Mucosa of descending colon (tissue), 3 donors: ENCODE measurements at regions not wholly inside any gene's neighbourhood (a gene's known extent, or its start where the extent isn't known, plus 50 kb on each side); places are given as distances from the start of the nearest gene placed in this dataset.
"Not testable (repeated sequence)": the region's sequence is repeated elsewhere in the genome, so short reads cannot be mapped to it uniquely, and the experiment has no call there.

Experiments used
- ATAC-seq: fragments of 200-7000 bp; cut with Tn5 transposase; one replicate; pipeline ENCODE4 v1.9.1; 2020; ENCODE audit warnings: mild to moderate bottlenecking, moderate library complexity
- DNase-seq, 3 donors: peaks; one replicate each; pipeline ENCODE4 v3.0.0-alpha.2; 2020
- H3K36me3 ChIP-seq: fragments of 200-600 bp; one replicate; pipeline ENCODE4 v1.8.0; 2021; ENCODE audit warnings: low read depth, mild to moderate bottlenecking
- H3K4me1 ChIP-seq: fragments of 200-600 bp; one replicate; pipeline ENCODE4 v1.8.0; 2021; ENCODE audit warnings: low read depth, mild to moderate bottlenecking
- H3K4me3 ChIP-seq: fragments of 200-600 bp; one replicate; pipeline ENCODE4 v1.8.0; 2021; ENCODE audit warnings: mild to moderate bottlenecking
- H3K9me3 ChIP-seq: fragments of 200-600 bp; one replicate; pipeline ENCODE4 v1.8.0; 2021; ENCODE audit warnings: mild to moderate bottlenecking
- intact Hi-C, 2 donors: fragments of 100-400 bp; cut with DNase I in 1 of 2; cut with micrococcal nuclease in 1 of 2; formaldehyde crosslinking; loops; one replicate each; pipeline versions ENCODE4 v1.11.0 to v1.11.1; 2022; cut with DNase I, micrococcal nuclease
- TF ChIP-seq, protein P1 (sequence below): fragments of 200-600 bp; IDR thresholded peaks from one replicate; pipeline ENCODE4 v1.8.0; 2022; ENCODE audit warnings: antibody characterized with exemption, mild to moderate bottlenecking
- donor health status: DM: no; HTN: no; CAD: no; lungs with moderate emphysema.
- donor health status: DM: no; HTN: no; CAD: no.
- donor health status: DM: no; HTN: yes; CAD: no.

DNA sequence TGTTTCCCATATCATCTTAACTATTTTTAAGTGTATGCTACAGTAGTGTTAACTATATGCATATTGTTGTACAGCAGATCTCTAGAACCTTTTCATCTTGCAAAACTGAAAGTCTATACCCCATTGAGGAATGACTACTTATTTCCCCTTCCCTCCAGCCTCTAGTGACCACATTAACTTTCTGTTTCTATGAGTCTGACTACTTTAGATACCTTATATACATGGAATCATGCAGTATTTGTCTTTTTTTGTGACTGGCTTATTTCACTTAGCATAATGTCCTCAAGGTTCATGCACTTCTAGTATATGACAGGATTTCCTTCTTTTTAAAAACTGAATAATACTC lies 96.5 kb upstream of the BTG3 start:
- intact Hi-C loops = no loop called here
- Histone ChIP-seq H3K9me3 (no peaks in the 10 kb centered on the region), H3K4me3 (no peak overlapping the region), H3K36me3 (no peaks in the 10 kb centered on the region), H3K4me1 (no peaks in the 10 kb centered on the region)
- ATAC-seq (no peak), DNase-seq (no peak)
- TF ChIP-seq, protein P1, sequence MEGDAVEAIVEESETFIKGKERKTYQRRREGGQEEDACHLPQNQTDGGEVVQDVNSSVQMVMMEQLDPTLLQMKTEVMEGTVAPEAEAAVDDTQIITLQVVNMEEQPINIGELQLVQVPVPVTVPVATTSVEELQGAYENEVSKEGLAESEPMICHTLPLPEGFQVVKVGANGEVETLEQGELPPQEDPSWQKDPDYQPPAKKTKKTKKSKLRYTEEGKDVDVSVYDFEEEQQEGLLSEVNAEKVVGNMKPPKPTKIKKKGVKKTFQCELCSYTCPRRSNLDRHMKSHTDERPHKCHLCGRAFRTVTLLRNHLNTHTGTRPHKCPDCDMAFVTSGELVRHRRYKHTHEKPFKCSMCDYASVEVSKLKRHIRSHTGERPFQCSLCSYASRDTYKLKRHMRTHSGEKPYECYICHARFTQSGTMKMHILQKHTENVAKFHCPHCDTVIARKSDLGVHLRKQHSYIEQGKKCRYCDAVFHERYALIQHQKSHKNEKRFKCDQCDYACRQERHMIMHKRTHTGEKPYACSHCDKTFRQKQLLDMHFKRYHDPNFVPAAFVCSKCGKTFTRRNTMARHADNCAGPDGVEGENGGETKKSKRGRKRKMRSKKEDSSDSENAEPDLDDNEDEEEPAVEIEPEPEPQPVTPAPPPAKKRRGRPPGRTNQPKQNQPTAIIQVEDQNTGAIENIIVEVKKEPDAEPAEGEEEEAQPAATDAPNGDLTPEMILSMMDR = no peak

DNA sequence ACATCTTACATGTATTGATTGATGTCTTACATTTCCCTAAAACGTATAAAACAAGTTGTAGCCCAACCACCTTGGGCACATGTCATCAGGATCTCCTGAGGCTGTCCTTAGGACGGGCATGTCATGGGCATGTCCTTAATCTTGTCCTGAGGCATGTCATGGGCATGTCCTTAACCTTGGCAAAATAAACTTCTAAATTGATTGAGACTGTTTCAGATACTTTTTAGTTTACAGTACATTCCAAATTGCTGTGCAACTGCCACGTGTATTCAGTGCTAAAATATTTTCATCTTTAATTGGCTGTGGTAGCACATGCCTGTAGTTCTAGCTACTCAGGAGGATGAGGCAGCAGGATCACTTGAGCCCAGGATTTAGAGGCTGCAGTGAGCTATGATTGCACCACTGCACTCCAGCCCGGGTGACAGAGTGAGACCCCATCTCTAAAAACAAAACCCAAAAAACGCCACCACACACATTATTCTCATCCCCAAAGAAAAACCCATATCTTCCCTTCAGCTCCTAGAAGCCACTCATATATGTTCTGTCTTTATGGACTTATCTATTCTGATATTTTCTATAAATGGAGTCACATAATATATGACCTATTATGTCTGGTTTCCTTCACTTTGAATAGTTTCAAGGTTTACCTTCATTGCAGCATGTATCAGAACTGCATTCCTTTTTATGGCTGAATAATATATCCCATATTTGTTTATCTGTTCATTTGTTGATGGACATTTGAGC lies 96.0 kb upstream of the BTG3 start:
- intact Hi-C loops = no loop called here
- no peaks in the 10 kb centered on the region for H3K9me3 ChIP-seq
- no peak for DNase-seq
- TF ChIP-seq, protein P1 = no peak
- no peaks in the 10 kb centered on the region for H3K36me3 ChIP-seq
- ATAC-seq = no peak
- H3K4me3 ChIP-seq = no peak overlapping the region
- no peaks in the 10 kb centered on the region for H3K4me1 ChIP-seq

DNA sequence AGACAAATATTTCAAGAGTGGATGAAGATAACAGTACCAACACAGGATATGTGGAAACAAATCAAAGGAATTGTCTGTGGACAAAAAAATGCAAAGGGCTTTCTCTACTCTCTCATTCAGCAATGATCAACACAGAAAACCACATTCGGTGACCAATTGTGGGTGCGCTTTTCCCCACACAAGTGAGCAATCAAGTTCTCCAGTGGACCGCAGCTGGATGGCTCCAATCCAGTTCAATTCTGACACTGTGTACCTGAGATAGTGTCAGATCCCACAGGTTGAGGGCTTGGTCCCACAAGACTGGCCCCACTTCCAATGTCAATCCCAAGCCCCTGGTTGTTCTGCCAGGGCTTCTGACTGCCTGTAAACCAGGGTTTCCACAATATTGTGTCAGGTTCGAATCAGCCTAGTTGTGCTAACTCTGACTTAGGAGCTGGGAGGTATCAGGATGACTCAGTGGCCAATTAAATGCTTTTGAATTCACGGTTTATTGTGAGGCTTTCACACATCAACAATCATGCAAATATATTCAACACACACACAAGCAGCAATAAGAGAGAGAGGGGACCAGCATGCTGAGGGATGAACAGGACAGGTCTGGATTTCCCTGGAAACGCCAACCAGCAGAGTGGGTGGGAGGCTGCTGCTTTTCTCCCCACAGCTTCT lies 87.0 kb upstream of the BTG3 start:
- H3K4me1 ChIP-seq = no peaks in the 10 kb centered on the region
- ATAC-seq = no peak
- no peaks in the 10 kb centered on the region for H3K36me3 ChIP-seq
- no peaks in the 10 kb centered on the region for H3K9me3 ChIP-seq
- intact Hi-C loops = no loop called here
- H3K4me3 ChIP-seq = no peak overlapping the region
- DNase-seq = no peak
- TF ChIP-seq, protein P1 = no peak

DNA sequence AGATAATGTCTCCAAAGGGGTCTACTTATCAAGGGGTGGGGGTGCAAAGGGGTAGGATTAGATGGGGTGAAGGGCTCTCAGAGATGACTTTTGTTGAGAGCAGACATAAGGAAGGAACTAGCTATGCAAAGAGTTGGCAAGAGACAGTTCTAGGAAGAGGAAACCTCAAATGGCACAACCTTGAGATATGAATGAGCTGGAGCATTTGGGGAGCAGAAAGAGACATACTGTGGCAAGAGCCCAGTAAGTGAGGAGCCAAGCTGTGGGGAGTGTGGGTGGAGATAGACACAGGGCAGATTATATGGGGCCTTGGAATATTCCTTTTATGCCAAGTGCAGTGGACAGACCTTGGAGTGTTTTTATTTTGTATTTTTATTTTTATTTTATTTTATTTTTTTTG lies 84.8 kb upstream of the BTG3 start:
- DNase-seq = no peak
- Histone ChIP-seq H3K4me3 (no peak overlapping the region), H3K36me3 (no peaks in the 10 kb centered on the region), H3K4me1 (no peaks in the 10 kb centered on the region), H3K9me3 (no peaks in the 10 kb centered on the region)
- TF ChIP-seq, protein P1 = no peak
- ATAC-seq = no peak
- intact Hi-C loops = no loop called here

DNA sequence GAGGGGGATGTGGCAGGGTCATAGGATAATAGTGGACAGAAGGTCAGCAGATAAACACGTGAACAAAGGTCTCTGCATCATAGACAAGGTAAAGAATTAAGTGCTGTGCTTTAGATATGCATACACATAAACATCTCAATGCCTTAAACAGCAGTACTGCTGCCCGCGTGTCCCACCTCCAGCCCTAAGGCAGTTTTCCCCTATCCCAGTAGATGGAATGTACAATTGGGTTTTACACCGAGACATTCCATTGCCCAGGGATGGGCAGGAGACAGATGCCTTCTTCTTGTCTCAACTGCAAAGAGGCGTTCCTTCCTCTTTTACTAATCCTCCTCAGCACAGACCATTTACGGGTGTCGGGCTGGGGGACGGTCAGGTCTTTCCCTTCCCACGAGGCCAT lies 81.7 kb upstream of the BTG3 start:
- ATAC-seq, H3K4me3 ChIP-seq, H3K9me3 ChIP-seq, intact Hi-C loops, DNase-seq, H3K4me1 ChIP-seq, H3K36me3 ChIP-seq: not testable (repeated sequence)

DNA sequence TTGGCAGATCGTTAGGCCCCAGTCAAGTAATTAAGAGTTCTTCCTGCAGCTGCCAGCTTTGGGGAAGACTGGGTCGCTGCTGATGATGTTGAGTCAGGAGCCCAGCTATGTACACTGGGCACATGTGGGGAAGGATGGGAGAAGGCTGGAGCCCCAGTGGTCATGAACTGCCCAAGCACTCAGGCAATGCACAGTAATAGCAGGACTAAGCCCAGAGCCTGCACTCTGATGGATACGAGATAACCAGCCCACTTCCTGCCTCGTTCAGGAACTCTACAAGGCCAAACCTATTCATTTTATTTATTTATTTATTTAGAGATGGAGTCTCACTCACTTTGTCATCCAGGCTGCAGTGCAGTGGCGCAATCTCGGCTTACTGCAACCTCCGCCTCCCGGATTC lies 81.1 kb upstream of the BTG3 start:
- ATAC-seq (no peak), DNase-seq (no peak)
- intact Hi-C loops = no loop called here
- Histone ChIP-seq H3K36me3 (no peaks in the 10 kb centered on the region), H3K4me1 (no peaks in the 10 kb centered on the region), H3K9me3 (no peaks in the 10 kb centered on the region), H3K4me3 (no peak overlapping the region)
- TF ChIP-seq, protein P1 = no peak
